Umbilical cord (tissue), 1 donor: ENCODE measurements at regions not wholly inside any gene's neighbourhood (a gene's known extent, or its start where the extent isn't known, plus 50 kb on each side); places are given as distances from the start of the nearest gene placed in this dataset.
"Not testable (repeated sequence)": the region's sequence is repeated elsewhere in the genome, so short reads cannot be mapped to it uniquely, and the experiment has no call there.

Source experiments
- DNase-seq: peaks from one replicate; pipeline ENCODE4 v3.0.0-alpha.2; 2015; ENCODE audit warnings: low spot score

- DNase-seq, result not testable (repeated sequence)
Measured at GRCh38 chr1:146883190-146883589, 54.9 kb upstream of the NBPF12 start.

DNA sequence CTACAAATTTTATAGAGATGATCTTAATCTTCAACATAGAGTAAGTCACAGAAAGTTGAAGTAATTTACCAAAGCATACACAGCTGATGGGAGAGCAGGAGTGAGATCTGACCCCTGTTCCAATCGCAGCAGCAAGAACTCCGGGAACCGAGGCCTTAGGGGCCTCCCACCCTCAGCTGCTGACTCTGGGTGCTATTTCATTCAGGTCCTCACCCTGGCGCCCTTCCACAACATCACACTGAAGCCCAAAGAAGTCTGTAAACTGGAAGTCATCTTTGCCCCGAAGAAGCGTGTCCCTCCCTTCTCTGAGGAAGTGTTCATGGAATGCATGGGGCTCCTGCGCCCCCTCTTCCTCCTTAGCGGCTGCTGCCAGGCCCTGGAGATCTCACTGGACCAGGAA, 57.0 kb upstream of the NBPF12 start:
- DNase-seq, result not testable (repeated sequence)

- not testable (repeated sequence) for DNase-seq
Measured at GRCh38 chr1:146863799-146864319, 74.3 kb upstream of the NBPF12 start.

GRCh38 chr1:146853147-146853546, 85.0 kb upstream of the NBPF12 start:
- not testable (repeated sequence) for DNase-seq

- DNase-seq, result not testable (repeated sequence)
Measured at GRCh38 chr1:146850352-146850889, 87.7 kb upstream of the NBPF12 start.

- DNase-seq, result not testable (repeated sequence)
Measured at GRCh38 chr1:146838725-146839124, 99.4 kb upstream of the NBPF12 start.

- DNase-seq, result not testable (repeated sequence)
Measured at GRCh38 chr1:146826957-146827356, 111.2 kb upstream of the NBPF12 start.

GRCh38 chr1:146794236-146794635, 143.9 kb upstream of the NBPF12 start:
- DNase-seq, result not testable (repeated sequence)

- DNase-seq, result not testable (repeated sequence)
Measured at GRCh38 chr1:146792725-146793124, 145.4 kb upstream of the NBPF12 start.

DNA sequence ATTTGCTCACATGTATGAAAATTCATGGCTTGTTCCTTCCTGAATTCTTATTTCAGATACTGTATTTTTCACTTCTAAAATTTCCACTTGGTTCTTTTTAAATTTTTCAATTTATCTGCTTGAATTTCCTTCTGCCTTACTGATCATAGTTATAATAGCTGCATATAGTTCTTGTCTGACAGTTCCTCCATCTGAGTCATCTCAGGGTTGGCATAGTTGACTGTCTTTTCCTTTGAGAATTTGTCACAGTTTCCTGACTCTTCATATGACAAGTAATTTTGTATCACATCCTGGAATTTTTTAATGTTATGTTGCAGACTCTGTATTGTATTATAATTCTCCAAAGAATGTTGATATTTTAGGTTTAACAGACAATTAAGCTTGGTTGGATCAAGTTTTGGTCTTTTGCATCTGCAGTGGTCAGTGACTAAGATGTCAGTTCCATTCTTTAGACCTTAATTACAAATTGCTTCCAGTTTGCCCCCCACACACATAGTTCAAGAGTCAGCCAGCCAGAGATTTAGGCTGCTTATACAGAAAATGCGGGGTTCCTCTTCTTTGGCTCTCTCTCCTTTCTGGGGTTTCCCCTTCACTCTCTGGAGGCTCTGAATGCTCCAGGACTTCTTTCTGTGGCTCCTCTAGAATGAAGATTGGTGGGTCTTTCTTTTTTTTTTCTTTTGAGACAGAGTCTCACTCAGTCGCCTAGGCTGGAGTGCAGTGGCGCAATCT, 153.7 kb upstream of the NBPF12 start:
- DNase-seq, result not testable (repeated sequence)

DNA sequence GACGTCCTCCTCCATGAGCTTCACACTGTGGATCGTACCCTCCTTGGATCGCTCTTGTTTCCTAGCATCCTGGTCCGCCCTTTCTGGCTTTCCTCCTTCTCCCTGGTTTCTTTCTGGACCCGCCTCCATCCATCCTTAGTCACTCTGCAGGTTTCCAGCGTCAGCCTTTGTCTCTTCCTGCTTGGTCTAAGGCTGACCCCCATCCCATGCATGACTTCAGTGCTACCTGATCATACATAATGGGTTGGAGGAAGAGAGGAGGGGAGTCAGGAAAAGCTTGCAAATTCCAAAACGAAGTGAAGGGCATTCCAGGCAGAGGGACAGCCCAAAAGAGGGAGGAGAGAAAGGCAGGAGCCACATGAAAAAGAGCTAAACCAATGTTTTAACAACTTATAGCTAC, 156.9 kb upstream of the NBPF12 start:
- DNase-seq, result not testable (repeated sequence)

DNA sequence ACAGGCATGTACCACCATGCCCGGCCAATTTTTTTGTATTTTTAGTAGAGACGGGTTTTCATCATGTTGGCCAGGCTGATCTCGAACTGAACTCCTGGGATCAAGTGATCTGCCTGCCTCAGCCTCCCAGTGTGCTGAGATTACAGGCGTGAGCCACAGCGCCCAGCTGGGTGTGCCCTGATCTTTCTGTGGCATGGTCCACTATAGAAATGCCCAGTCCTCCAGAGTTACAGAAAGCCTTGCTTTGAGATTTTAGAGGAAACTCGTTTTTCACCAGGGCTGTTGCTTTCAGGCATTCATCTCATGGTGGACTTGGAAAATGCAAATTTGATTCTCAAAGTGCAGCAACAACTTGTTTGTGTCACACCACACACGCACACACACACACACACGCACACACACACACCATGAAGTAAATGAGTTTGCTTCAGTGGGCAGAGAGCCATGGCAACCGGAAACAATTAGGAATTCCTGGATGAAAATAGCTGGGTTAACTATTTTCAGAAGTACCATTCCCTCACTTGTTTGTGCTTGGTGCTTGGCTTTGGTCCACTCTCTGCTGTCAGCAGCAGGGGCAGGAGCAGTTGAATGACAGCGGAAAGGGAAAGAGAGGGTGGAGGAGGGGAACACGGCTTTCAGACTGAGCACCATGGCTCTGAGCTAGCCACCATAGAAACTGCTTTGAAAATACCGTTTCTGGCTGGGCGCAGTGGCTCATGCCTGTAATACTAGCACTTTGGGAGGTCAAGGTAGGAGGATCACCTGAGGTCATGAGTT, 160.1 kb upstream of the NBPF12 start:
- DNase-seq, result peak; percentile 13

GRCh38 chr1:146774988-146775387, 163.1 kb upstream of the NBPF12 start:
- DNase-seq, result not testable (repeated sequence)

DNA sequence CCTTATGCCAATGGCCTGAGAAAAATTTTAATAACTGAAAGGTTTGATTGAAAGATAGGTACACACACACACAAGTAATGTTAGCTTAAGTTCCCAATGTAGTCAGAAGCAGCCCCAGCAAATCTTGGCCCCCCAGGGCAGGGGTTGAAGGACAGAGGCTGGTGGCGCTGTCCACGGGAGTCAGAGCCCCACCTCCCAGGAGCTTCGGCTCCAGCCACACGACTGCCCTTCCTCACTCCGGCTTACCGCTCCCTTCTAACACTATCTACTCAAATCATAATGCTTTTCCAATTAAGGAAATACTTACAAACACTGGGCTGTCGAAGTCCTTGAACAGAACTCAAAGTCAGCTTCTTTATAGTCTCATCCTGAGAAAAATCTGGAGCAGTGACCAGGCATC, 163.9 kb upstream of the NBPF12 start:
- not testable (repeated sequence) for DNase-seq

DNA sequence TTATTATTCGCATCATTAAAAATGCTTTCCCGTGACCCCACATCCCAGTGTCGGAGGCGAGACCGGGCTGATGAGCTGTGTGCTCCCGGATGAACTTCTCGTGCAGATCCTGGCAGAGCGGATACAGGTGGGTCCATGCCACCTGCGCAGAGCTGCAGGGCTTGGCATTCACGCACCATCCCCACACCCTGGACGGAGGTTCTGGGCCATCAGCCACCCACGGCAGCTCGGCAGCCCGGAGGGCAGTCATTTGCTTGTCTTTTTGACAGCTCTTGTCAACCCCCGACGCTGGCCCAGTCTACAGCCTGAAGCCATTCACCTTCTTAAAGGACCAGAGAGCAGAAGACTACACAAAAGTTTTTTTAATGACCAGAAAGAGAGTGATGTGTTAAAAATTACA, 166.7 kb upstream of the NBPF12 start:
- not testable (repeated sequence) for DNase-seq

DNA sequence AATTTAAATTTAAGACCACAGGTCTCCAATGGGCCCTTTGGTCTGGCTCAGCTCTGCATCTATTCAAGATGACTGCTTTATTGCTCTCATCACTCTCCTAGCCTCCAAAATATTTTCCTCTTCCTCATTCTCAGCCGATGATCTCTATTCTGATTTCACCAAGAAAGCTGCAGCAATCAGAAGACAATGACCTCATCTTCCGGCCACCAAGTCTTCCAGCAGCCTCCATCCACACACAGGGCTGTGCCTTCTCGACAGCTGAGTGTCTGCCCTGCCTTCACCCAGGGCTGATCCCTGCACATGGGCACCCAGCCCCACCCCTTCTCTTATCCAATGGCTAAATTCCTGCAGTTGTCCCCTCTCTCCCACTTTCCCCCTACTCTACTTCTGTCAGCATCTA, 167.1 kb upstream of the NBPF12 start:
- DNase-seq, result not testable (repeated sequence)

DNA sequence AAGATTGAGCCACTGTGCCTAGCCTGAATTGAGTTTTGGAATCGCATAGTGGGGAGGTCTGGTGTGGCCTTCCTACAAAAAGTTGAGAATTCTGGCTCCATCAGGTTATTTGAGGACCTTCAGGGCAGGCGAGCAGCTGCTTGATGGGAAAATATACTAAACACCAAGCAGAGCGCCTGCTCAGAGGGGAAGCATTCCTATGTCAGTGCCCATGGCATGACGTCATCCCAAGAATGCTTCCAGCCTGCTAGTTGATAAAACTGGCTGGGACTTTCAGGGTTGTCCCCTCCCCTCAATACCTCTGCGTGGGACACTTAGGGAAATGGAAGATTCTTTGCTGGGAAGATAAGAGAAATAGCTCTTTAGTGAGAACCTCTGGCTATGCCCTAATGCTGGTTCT, 174.9 kb upstream of the NBPF12 start:
- not testable (repeated sequence) for DNase-seq

DNA sequence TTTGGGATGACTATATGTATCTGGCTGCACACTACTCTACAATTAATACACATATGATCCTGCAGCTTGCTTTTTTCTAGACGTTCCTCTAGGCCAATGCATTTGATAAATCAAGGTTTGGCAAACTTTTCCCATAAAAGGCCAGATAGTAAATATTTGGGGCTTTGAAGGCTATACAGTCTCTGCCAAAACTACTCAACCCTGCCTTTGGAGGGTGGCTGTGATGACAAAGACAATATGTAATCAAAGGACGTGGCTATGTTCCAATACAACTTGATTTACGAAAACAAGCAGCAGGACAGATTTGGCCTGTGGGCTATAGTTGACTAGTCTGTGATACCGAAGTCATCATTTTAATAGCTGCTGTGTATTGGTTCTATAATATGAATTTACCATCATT, 181.3 kb upstream of the NBPF12 start:
- not testable (repeated sequence) for DNase-seq

GRCh38 chr1:146748686-146749085, 189.4 kb upstream of the NBPF12 start:
- DNase-seq, result not testable (repeated sequence)

DNA sequence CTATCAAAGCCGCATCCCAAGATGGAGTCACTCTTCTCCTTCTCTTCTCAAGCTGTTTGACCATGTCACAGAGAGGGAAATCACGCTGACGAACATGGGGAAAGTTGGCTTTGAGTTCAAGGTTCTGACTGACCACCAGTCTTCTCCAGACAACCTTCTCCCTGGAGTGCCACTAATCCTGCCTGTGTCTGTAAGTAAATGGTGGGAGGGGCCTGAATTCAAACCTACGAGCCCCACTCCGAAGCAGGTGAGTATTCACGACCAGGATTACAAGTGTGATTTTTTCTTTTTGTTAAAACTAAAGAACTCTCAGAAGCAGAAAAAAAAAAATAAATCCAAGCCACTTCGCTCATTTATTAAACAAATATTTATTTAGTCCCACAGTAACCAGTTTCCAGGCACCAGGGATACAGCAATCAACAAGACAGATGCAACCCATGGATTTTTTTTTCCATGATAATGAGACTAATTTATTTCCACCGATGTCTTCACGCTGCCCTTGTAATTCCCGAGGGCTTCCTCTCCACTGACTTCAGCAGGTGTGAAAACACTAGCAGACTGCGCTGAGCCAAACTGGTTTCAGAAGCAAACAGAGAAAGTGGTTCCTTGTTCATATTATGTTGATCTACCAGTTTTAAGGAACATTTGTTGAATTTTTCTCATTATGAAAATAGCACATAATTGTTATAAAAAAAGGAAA, 206.0 kb upstream of the NBPF12 start:
- DNase-seq, result not testable (repeated sequence)

DNA sequence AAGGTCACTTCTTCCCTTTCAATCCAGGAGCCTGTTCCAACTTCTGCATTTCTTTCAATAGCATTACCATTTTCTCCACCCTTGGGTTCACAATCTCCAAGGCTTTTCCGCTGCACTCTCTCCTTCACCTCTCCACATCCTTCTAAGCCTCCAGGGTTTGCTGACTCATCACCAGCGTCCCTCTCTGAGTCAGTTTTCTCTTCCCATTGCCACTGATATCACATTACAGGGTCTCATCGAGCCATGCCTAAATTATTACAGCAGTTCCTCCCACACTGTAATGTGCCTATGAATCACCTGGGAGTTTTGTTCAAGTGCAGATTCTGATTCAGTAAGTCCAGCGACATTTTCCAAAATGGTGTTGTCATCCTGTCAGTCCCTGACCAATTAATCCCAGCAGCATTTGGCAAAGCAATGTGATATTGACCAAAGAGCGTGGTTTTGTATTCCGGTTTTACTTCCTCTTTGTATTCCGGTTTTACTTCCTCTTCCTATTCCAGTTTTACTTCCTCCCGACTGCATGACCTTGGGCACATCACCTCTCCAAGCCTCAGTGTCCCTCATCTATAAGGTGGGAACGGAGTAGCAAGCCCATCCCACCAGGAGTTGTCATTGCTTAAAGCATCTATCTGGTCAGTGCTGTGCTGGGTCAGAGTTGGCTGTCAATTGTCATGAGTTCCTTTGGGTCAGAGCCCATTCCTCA, 208.3 kb upstream of the NBPF12 start:
- not testable (repeated sequence) for DNase-seq
